Fibroblast of lung (primary cell): ENCODE measurements at regions not wholly inside any gene's neighbourhood (a gene's known extent, or its start where the extent isn't known, plus 50 kb on each side); places are given as distances from the start of the nearest gene placed in this dataset.

Source experiments
- DNase-seq, 2 donors: peaks; one replicate each; pipeline versions ENCODE4 v3.0.0 to v3.0.0-alpha.2; 2010; ENCODE audit warnings: low read depth in 2 of 2
- H2AFZ ChIP-seq: 2 replicates; pipeline ENCODE4 v1.5.1; 2012; ENCODE audit warnings: low read length, control low read depth, inconsistent platforms
- H3K27ac ChIP-seq: 2 replicates; pipeline ENCODE4 v1.5.1; 2011; ENCODE audit warnings: low read length, control low read depth; ENCODE audit not compliant: insufficient read depth
- H3K27me3 ChIP-seq: 2 replicates; pipeline ENCODE4 v1.5.1; 2011; ENCODE audit warnings: mild to moderate bottlenecking, low read length; ENCODE audit not compliant: control insufficient read depth, insufficient read depth
- H3K36me3 ChIP-seq: 2 replicates; pipeline ENCODE4 v1.5.1; 2011; ENCODE audit warnings: low read length; ENCODE audit not compliant: control insufficient read depth, insufficient read depth
- H3K4me1 ChIP-seq: 2 replicates; pipeline ENCODE4 v1.5.1; 2011; ENCODE audit warnings: low read length; ENCODE audit not compliant: control insufficient read depth, insufficient read depth; ENCODE audit errors: extremely low read depth
- H3K4me2 ChIP-seq: 2 replicates; pipeline ENCODE4 v1.5.1; 2011; ENCODE audit warnings: low read length, control low read depth; ENCODE audit not compliant: insufficient read depth; ENCODE audit errors: extremely low read depth
- H3K4me3 ChIP-seq, 4 experiments: fragments of 200-600 bp in 1 of 4; sonication (generic) in 1 of 4; replicated peaks in 1 of 4; 2 replicates each; pipeline ENCODE4 v1.5.1; 2011 to 2016; ENCODE audit warnings: low read length in 4 of 4, low read depth in 3 of 4, mild to moderate bottlenecking in 3 of 4, control low read depth in 2 of 4, inconsistent platforms in 1 of 4, mixed read lengths in 1 of 4; ENCODE audit not compliant: insufficient read depth in 1 of 4; ENCODE audit errors: control extremely low read depth in 1 of 4
- H3K79me2 ChIP-seq: 2 replicates; pipeline ENCODE4 v1.5.1; 2012; ENCODE audit warnings: mild to moderate bottlenecking, low read length, inconsistent platforms; ENCODE audit not compliant: control insufficient read depth, insufficient read depth
- H3K9ac ChIP-seq: 2 replicates; pipeline ENCODE4 v1.5.1; 2011; ENCODE audit warnings: mild to moderate bottlenecking, low read length, control low read depth; ENCODE audit not compliant: insufficient read depth
- H3K9me3 ChIP-seq: 2 replicates; pipeline ENCODE4 v1.5.1; 2012; ENCODE audit warnings: low read depth, low read length; ENCODE audit not compliant: control insufficient read depth, insufficient read depth
- H4K20me1 ChIP-seq: 2 replicates; pipeline ENCODE4 v1.5.1; 2011; ENCODE audit warnings: low read length; ENCODE audit not compliant: control insufficient read depth, insufficient read depth; ENCODE audit errors: extremely low read depth
- EZH2 ChIP-seq: IDR thresholded peaks from 2 replicates; pipeline ENCODE4 v1.5.1; 2012; ENCODE audit warnings: low read length, control low read depth, mild to moderate bottlenecking; ENCODE audit errors: missing control alignments
- TF ChIP-seq, protein P1 (sequence below), 2 donors: IDR thresholded peaks in 1 of 2; conservative IDR thresholded peaks in 1 of 2; 1 replicate in 1 of 2; 2 replicates in 1 of 2; pipeline ENCODE4 v1.5.1; 2011 to 2012; ENCODE audit warnings: low read length in 2 of 2, control low read depth in 1 of 2, inconsistent platforms in 1 of 2, low read depth in 1 of 2, mild to moderate bottlenecking in 1 of 2

DNA sequence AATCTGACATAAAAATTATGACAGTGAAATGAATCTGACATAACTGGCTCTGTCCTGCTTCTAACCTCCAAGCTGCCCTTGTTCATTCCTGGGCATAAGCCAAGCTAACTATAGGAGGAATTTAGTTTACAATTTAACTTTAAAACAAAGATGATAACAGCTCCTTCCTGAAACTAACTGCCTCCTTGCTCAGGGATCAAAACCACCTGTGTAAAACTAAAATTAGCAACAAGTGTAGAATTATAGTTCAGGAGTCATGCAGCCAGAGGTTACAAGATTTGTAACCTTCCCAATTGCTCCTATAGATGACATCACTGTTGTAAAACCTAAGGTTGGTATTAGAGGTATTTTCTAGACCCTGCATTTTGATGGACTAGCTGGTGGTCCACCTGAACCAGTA, 256.4 kb upstream of the POM121L12 start:
- no peak for TF ChIP-seq EZH2
- TF ChIP-seq, protein P1, sequence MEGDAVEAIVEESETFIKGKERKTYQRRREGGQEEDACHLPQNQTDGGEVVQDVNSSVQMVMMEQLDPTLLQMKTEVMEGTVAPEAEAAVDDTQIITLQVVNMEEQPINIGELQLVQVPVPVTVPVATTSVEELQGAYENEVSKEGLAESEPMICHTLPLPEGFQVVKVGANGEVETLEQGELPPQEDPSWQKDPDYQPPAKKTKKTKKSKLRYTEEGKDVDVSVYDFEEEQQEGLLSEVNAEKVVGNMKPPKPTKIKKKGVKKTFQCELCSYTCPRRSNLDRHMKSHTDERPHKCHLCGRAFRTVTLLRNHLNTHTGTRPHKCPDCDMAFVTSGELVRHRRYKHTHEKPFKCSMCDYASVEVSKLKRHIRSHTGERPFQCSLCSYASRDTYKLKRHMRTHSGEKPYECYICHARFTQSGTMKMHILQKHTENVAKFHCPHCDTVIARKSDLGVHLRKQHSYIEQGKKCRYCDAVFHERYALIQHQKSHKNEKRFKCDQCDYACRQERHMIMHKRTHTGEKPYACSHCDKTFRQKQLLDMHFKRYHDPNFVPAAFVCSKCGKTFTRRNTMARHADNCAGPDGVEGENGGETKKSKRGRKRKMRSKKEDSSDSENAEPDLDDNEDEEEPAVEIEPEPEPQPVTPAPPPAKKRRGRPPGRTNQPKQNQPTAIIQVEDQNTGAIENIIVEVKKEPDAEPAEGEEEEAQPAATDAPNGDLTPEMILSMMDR (conservative IDR thresholded peaks at IDR 0.05 in 1 of 2, IDR thresholded peaks at IDR 0.05 in 1 of 2; ENCODE audit: low read depth in 1 of 2, low read length in 2 of 2), result no peak
- Histone ChIP-seq H3K27ac (no peak overlapping the region), H3K36me3 (no peaks in the 10 kb centered on the region), H3K4me1 (no peaks in the 10 kb centered on the region), H3K4me2 (no peak overlapping the region), H3K9ac (no peak overlapping the region), H3K79me2 (no peaks in the 10 kb centered on the region), H3K9me3 (no peaks in the 10 kb centered on the region), H3K4me3 (no peak overlapping the region), H3K27me3 (no peaks in the 10 kb centered on the region), H4K20me1 (no peaks in the 10 kb centered on the region), H2AFZ (no peak overlapping the region)
- no peak for DNase-seq

- no peaks in the 10 kb centered on the region for H3K79me2 ChIP-seq
- no peak for DNase-seq
- no peaks in the 10 kb centered on the region for H3K36me3 ChIP-seq
- no peak overlapping the region for H2AFZ ChIP-seq
- no peaks in the 10 kb centered on the region for H3K4me1 ChIP-seq
- H3K9ac ChIP-seq, result no peak overlapping the region
- no peak overlapping the region for H3K4me2 ChIP-seq
- H3K4me3 ChIP-seq, result no peak overlapping the region
- no peak overlapping the region for H3K27ac ChIP-seq
- no peaks in the 10 kb centered on the region for H3K27me3 ChIP-seq
- H3K9me3 ChIP-seq, result no peaks in the 10 kb centered on the region
- no peaks in the 10 kb centered on the region for H4K20me1 ChIP-seq
- TF ChIP-seq EZH2, result no peak
- TF ChIP-seq, protein P1 (conservative IDR thresholded peaks at IDR 0.05 in 1 of 2, IDR thresholded peaks at IDR 0.05 in 1 of 2; ENCODE audit: low read depth in 1 of 2, low read length in 2 of 2), result no peak
Measured at GRCh38 chr7:52777051-52777822, 258.2 kb upstream of the POM121L12 start.

DNA sequence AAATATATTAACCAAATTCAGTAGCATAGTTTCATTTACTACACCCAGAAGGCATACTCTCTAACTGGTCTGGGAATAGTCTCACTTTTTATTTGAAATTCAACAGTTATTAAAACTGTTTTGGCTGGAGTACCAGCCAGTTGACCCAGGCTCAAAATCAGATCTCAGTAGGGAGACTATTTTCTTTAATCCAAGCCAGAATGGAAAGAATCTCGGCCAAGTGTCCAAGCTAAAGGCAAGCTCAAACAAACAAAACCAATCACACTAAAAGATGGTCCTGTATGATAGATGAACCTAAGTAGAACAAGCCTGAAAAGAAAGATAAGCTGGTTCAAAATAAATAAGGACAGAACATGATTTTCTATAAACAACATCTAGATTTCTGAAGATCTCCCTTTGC, 259.6 kb upstream of the POM121L12 start:
- Histone ChIP-seq H3K9me3 (no peaks in the 10 kb centered on the region), H3K27me3 (no peaks in the 10 kb centered on the region), H3K4me2 (no peak overlapping the region), H2AFZ (no peak overlapping the region), H3K4me1 (no peaks in the 10 kb centered on the region), H3K36me3 (no peaks in the 10 kb centered on the region), H3K79me2 (no peaks in the 10 kb centered on the region), H3K27ac (no peak overlapping the region), H3K4me3 (no peak overlapping the region), H4K20me1 (no peaks in the 10 kb centered on the region), H3K9ac (no peak overlapping the region)
- no peak for TF ChIP-seq EZH2
- TF ChIP-seq, protein P1 (conservative IDR thresholded peaks at IDR 0.05 in 1 of 2, IDR thresholded peaks at IDR 0.05 in 1 of 2; ENCODE audit: low read depth in 1 of 2, low read length in 2 of 2), result no peak
- no peak for DNase-seq
